Esophagus muscularis mucosa (tissue), 3 donors: ENCODE measurements at regions not wholly inside any gene's neighbourhood (a gene's known extent, or its start where the extent isn't known, plus 50 kb on each side); places are given as distances from the start of the nearest gene placed in this dataset.

Source experiments
- POLR2A ChIP-seq: fragments of 450-650 bp; IDR thresholded peaks from one replicate; pipeline ENCODE4 v1.6.1; 2017; ENCODE audit warnings: antibody characterized with exemption, moderate library complexity, mild to moderate bottlenecking, low read depth
- POLR2AphosphoS5 ChIP-seq, 2 donors: sonication (generic); formaldehyde crosslinking; IDR thresholded peaks; one replicate each; pipeline ENCODE4 v1.6.1; 2017; ENCODE audit warnings: antibody characterized with exemption in 2 of 2
- TF ChIP-seq, protein P1 (sequence below), 3 experiments: fragments of 200-600 bp in 2 of 3; fragments of 450-650 bp in 1 of 3; sonication (generic) in 2 of 3; IDR thresholded peaks; one replicate each; pipeline ENCODE4 v1.5.1; 2017 to 2019; ENCODE audit warnings: antibody characterized with exemption in 3 of 3, mild to moderate bottlenecking in 2 of 3, moderate library complexity in 1 of 3

DNA sequence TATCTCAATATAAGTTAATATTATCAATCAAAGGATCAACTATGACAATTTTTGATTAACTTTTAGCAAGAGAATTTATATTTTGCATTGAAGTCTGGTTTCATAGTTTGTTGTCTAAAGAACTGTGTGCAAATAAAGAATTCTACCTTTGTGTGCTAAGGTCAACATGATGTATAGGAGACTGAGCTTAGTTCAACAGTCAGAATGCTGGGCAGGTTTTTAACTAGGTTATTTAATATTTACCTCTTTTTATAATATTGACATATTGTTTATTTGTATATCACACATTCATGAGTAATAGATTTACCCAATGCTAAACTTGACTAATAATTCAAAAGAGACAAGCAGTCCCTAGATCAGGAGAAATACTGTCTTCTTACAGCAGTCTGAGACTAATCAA lies 831.4 kb downstream of the DSC3 start:
- TF ChIP-seq, protein P1, sequence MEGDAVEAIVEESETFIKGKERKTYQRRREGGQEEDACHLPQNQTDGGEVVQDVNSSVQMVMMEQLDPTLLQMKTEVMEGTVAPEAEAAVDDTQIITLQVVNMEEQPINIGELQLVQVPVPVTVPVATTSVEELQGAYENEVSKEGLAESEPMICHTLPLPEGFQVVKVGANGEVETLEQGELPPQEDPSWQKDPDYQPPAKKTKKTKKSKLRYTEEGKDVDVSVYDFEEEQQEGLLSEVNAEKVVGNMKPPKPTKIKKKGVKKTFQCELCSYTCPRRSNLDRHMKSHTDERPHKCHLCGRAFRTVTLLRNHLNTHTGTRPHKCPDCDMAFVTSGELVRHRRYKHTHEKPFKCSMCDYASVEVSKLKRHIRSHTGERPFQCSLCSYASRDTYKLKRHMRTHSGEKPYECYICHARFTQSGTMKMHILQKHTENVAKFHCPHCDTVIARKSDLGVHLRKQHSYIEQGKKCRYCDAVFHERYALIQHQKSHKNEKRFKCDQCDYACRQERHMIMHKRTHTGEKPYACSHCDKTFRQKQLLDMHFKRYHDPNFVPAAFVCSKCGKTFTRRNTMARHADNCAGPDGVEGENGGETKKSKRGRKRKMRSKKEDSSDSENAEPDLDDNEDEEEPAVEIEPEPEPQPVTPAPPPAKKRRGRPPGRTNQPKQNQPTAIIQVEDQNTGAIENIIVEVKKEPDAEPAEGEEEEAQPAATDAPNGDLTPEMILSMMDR (IDR thresholded peaks at IDR 0.05): no peak
- TF ChIP-seq POLR2A: no peak
- TF ChIP-seq POLR2AphosphoS5 (IDR thresholded peaks at IDR 0.05): no peak
